DND-41 (cell line): ENCODE measurements at regions not wholly inside any gene's neighbourhood (a gene's known extent, or its start where the extent isn't known, plus 50 kb on each side); places are given as distances from the start of the nearest gene placed in this dataset.

Source experiments
- ATAC-seq: fragments of 200-7000 bp; cut with Tn5 transposase; 3 replicates; pipeline ENCODE4 v1.9.1; 2021; ENCODE audit warnings: low read depth; ENCODE audit not compliant: insufficient read depth
- DNase-seq: peaks from one replicate; pipeline ENCODE4 v3.0.0-alpha.2; 2020
- H2AFZ ChIP-seq: 2 replicates; pipeline ENCODE4 v1.6.0; 2012; ENCODE audit warnings: low read depth, low read length
- H3K27ac ChIP-seq: 2 replicates; pipeline ENCODE4 v1.5.1; 2012; ENCODE audit warnings: low read length, inconsistent platforms
- H3K27me3 ChIP-seq: fragments of 200-600 bp; sonication (generic); 2 replicates; pipeline ENCODE4 v1.6.0; 2012; ENCODE audit warnings: low read length, mild to moderate bottlenecking, inconsistent platforms; ENCODE audit not compliant: insufficient read depth, poor library complexity
- H3K36me3 ChIP-seq: 2 replicates; pipeline ENCODE4 v1.5.1; 2012; ENCODE audit warnings: low read length, inconsistent platforms; ENCODE audit not compliant: insufficient read depth
- H3K4me1 ChIP-seq: 2 replicates; pipeline ENCODE4 v1.5.1; 2012; ENCODE audit warnings: mild to moderate bottlenecking, low read length; ENCODE audit not compliant: insufficient read depth
- H3K4me2 ChIP-seq: 2 replicates; pipeline ENCODE4 v1.6.0; 2012; ENCODE audit warnings: mild to moderate bottlenecking, moderate library complexity, low read length, inconsistent platforms; ENCODE audit not compliant: insufficient read depth
- H3K4me3 ChIP-seq, 2 experiments: fragments of 200-600 bp in 1 of 2; shearing (Covaris generic) in 1 of 2; 2 replicates each; pipeline ENCODE4 v1.5.1; 2012 to 2016; ENCODE audit warnings: inconsistent platforms in 2 of 2, low read length in 2 of 2, mild to moderate bottlenecking in 2 of 2, low read depth in 1 of 2, moderate library complexity in 1 of 2
- H3K79me2 ChIP-seq: 2 replicates; pipeline ENCODE4 v1.6.0; 2012; ENCODE audit warnings: low read length, inconsistent platforms; ENCODE audit not compliant: insufficient read depth
- H3K9ac ChIP-seq: 2 replicates; pipeline ENCODE4 v1.6.0; 2012; ENCODE audit warnings: low read depth, mild to moderate bottlenecking, inconsistent platforms, low read length, moderate library complexity
- H3K9me3 ChIP-seq: 2 replicates; pipeline ENCODE4 v1.5.1; 2012; ENCODE audit warnings: low read length, moderate library complexity, mild to moderate bottlenecking, inconsistent platforms; ENCODE audit not compliant: insufficient read depth, severe bottlenecking
- H4K20me1 ChIP-seq: 2 replicates; pipeline ENCODE4 v1.6.0; 2012; ENCODE audit warnings: low read length; ENCODE audit not compliant: insufficient read depth
- EZH2 ChIP-seq: IDR thresholded peaks from 3 replicates; pipeline ENCODE4 v1.6.1; 2012; ENCODE audit warnings: borderline replicate concordance, low read depth, mild to moderate bottlenecking, moderate library complexity, low read length, inconsistent platforms; ENCODE audit not compliant: severe bottlenecking
- TF ChIP-seq, protein P1 (sequence below): IDR thresholded peaks from 2 replicates; pipeline ENCODE4 v1.5.1; 2012; ENCODE audit warnings: borderline replicate concordance, low read length, moderate library complexity, mild to moderate bottlenecking; ENCODE audit not compliant: poor library complexity, severe bottlenecking; ENCODE audit errors: extremely low read depth

DNA sequence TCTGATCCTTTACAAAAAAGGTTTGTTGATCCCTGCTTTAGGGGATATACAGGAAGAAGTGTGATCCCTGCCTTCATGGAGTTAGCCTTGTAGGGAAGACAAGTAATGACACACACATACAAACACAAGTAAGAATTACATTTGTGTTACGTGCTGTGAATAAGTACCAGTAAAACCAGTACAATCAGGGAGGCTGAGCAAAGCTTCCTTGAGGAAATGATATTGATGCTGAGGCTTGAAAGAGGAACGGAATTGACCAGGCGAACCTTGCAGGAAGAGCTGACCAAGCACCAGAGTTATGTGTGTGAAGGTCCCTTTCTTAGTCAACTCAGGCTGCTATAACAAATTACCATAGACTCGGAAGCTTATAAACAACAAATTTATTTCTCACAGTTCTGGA, 83.6 kb upstream of the CACUL1 start:
- no peak overlapping the region for H3K4me2 ChIP-seq
- no peak overlapping the region for H3K9ac ChIP-seq
- H4K20me1 ChIP-seq, result no peaks in the 10 kb centered on the region
- DNase-seq (no peak), ATAC-seq (no peak)
- no peak overlapping the region for H2AFZ ChIP-seq
- H3K9me3 ChIP-seq, result no peaks in the 10 kb centered on the region
- no peak overlapping the region for H3K27ac ChIP-seq
- H3K27me3 ChIP-seq, result no peaks in the 10 kb centered on the region
- TF ChIP-seq EZH2, result no peak
- TF ChIP-seq, protein P1, sequence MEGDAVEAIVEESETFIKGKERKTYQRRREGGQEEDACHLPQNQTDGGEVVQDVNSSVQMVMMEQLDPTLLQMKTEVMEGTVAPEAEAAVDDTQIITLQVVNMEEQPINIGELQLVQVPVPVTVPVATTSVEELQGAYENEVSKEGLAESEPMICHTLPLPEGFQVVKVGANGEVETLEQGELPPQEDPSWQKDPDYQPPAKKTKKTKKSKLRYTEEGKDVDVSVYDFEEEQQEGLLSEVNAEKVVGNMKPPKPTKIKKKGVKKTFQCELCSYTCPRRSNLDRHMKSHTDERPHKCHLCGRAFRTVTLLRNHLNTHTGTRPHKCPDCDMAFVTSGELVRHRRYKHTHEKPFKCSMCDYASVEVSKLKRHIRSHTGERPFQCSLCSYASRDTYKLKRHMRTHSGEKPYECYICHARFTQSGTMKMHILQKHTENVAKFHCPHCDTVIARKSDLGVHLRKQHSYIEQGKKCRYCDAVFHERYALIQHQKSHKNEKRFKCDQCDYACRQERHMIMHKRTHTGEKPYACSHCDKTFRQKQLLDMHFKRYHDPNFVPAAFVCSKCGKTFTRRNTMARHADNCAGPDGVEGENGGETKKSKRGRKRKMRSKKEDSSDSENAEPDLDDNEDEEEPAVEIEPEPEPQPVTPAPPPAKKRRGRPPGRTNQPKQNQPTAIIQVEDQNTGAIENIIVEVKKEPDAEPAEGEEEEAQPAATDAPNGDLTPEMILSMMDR, result no peak
- H3K36me3 ChIP-seq, result no peaks in the 10 kb centered on the region
- H3K79me2 ChIP-seq, result no peaks in the 10 kb centered on the region
- H3K4me3 ChIP-seq, result no peak overlapping the region
- no peaks in the 10 kb centered on the region for H3K4me1 ChIP-seq

DNA sequence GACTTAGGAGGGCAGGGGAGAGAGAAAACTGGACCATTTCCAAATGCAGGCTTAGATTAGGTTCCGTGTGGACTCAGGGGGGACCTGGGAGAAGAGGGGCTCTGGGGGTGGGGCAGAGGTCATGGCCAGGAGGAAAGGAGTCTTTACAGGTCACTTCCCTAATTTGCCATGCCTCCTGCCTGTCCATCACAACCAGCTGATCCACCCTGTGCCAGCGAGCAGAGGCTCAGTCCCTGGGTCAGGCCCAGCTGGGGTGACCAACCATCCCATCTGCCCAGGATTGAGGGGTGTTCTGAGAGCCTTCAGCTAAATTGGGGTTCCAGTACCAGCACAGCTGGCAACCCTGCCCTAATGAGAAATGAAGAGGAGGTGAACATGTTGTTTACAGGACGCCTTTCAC, 84.6 kb upstream of the CACUL1 start:
- no peak overlapping the region for H3K27ac ChIP-seq
- no peak overlapping the region for H3K4me2 ChIP-seq
- TF ChIP-seq, protein P1, result no peak
- H4K20me1 ChIP-seq, result no peaks in the 10 kb centered on the region
- DNase-seq (no peak), ATAC-seq (no peak)
- H3K4me3 ChIP-seq, result no peak overlapping the region
- H3K36me3 ChIP-seq, result no peaks in the 10 kb centered on the region
- no peaks in the 10 kb centered on the region for H3K27me3 ChIP-seq
- no peaks in the 10 kb centered on the region for H3K9me3 ChIP-seq
- H3K9ac ChIP-seq, result no peak overlapping the region
- no peaks in the 10 kb centered on the region for H3K4me1 ChIP-seq
- no peak overlapping the region for H2AFZ ChIP-seq
- no peaks in the 10 kb centered on the region for H3K79me2 ChIP-seq

DNA sequence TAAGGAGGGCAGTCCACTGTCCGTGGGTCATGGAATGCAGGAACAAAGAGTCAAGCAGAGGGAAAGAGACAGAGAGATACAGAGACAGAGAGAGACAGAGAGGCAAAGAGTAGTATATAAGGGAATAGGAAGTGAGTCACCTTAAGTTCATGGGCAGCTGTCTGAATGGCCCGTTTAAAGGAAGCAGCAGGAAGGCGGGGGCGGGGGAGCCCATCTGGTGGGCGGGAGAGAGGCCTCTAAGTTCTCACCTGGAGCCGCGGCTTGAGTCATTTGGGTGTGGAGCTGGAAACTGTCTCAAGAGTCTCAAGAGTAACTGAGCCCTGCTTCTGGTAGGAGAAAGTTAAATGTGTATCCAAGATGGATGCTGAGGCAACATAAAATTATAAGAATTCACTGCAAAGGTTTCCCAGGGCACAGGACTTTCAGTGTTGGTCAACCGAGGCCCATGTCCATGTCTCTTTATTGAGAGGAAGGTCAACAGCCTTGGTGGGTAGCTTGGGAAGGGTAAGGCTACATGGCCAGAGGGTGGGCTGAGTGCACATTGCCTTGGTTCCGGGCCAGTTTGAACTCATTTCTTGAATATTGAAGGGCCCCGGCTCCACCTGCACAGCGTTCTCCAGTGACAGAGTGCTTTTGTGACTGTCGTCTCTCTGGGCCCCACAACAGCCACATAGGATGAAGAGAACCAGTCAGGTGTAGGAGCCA, 85.5 kb upstream of the CACUL1 start:
- H3K9me3 ChIP-seq, result no peaks in the 10 kb centered on the region
- ATAC-seq, result no peak

More for the DNA sequence above, 85.5 kb upstream of the CACUL1 start:
- no peak overlapping the region for H2AFZ ChIP-seq
- no peaks in the 10 kb centered on the region for H4K20me1 ChIP-seq
- no peaks in the 10 kb centered on the region for H3K36me3 ChIP-seq
- H3K4me3 ChIP-seq, result no peak overlapping the region
- no peak for DNase-seq
- H3K27ac ChIP-seq, result no peak overlapping the region
- H3K9ac ChIP-seq, result no peak overlapping the region
- H3K4me2 ChIP-seq, result no peak overlapping the region
- H3K27me3 ChIP-seq, result no peaks in the 10 kb centered on the region
- TF ChIP-seq EZH2, result no peak
- TF ChIP-seq, protein P1, result no peak
- no peaks in the 10 kb centered on the region for H3K79me2 ChIP-seq
- no peaks in the 10 kb centered on the region for H3K4me1 ChIP-seq
